Heart left ventricle (tissue), 16 donors: ENCODE measurements at regions not wholly inside any gene's neighbourhood (a gene's known extent, or its start where the extent isn't known, plus 50 kb on each side); places are given as distances from the start of the nearest gene placed in this dataset.

Experiments used
- ATAC-seq, 4 donors: fragments of 200-7000 bp; cut with Tn5 transposase; one replicate each; pipeline ENCODE4 v1.9.1; 2020 to 2022; ENCODE audit warnings: moderate library complexity in 4 of 4, mild to moderate bottlenecking in 3 of 4, moderate number of reproducible peaks in 1 of 4
- DNase-seq, 5 donors: peaks; one replicate each; pipeline ENCODE4 v3.0.0-alpha.2; 2020
- H3K27ac ChIP-seq, 12 donors: fragments of 200-600 bp; sonication (generic) in 4 of 12; one replicate each; pipeline versions ENCODE4 v1.5.0 to v1.8.0; 2016 to 2022; ENCODE audit warnings: mild to moderate bottlenecking in 2 of 12
- H3K27me3 ChIP-seq, 9 donors: fragments of 200-600 bp; sonication (generic) in 2 of 9; one replicate each; pipeline versions ENCODE4 v1.5.1 to v1.8.0; 2016 to 2022; ENCODE audit warnings: mild to moderate bottlenecking in 3 of 9
- H3K36me3 ChIP-seq, 9 donors: fragments of 200-600 bp; sonication (generic) in 2 of 9; one replicate each; pipeline versions ENCODE4 v1.5.0 to v1.8.0; 2018 to 2022; ENCODE audit warnings: mild to moderate bottlenecking in 2 of 9
- H3K4me1 ChIP-seq, 12 donors: fragments of 200-600 bp; sonication (generic) in 4 of 12; one replicate each; pipeline versions ENCODE4 v1.5.0 to v1.8.0; 2016 to 2022; ENCODE audit warnings: mild to moderate bottlenecking in 3 of 12
- H3K4me3 ChIP-seq, 12 donors: fragments of 200-600 bp; sonication (generic) in 4 of 12; one replicate each; pipeline versions ENCODE4 v1.5.0 to v1.8.0; 2017 to 2022; ENCODE audit warnings: mild to moderate bottlenecking in 9 of 12, moderate library complexity in 4 of 12
- H3K9me3 ChIP-seq, 12 donors: fragments of 200-600 bp; sonication (generic) in 4 of 12; one replicate each; pipeline versions ENCODE4 v1.5.0 to v1.8.0; 2016 to 2022; ENCODE audit warnings: mild to moderate bottlenecking in 1 of 12
- CTCF ChIP-seq, 12 donors: fragments of 200-600 bp; sonication (generic) in 4 of 12; IDR thresholded peaks; one replicate each; pipeline versions ENCODE4 v1.5.0 to v1.8.0; 2018 to 2022; ENCODE audit warnings: antibody characterized with exemption in 12 of 12, mild to moderate bottlenecking in 5 of 12
- POLR2A ChIP-seq, 2 donors: fragments of 450-650 bp; IDR thresholded peaks; one replicate each; pipeline ENCODE4 v1.6.1; 2017; ENCODE audit warnings: antibody characterized with exemption in 2 of 2, mild to moderate bottlenecking in 2 of 2, moderate library complexity in 2 of 2
- WGBS, 4 donors: extraction: QIAGEN DNeasy Blood & Tissue Kit in 2 of 4; methylation state at CpG; one replicate each; pipeline versions ENCODE4 v1.1.5 to v1.1.7; 2013 to 2018; 5-methylcytosine and 5-hydroxymethylcytosine counted together
- intact Hi-C, 10 donors: fragments of 100-400 bp; cut with DNase I; formaldehyde crosslinking; loops; one replicate each; pipeline versions ENCODE4 v1.11.1 to v1.14.2; 2022
- donor health status: ischemic (EF 13 %, LVEDD 7.1; RV severe dilation, severe dysfunction).
- donor health status: healthy with polysubstance abuse.
- donor health status: DM: no; HTN: yes; CAD: no.
- donor health status: DM: no; HTN: no; CAD: no.
- donor health status: ischemic (EF 25% LVEDD 6.9; RV normal size, moderate dysfunction).
- donor health status: ischemic (EF 25% LVEDD 5.7; RV mildly dilated, moderate dysfunction).
- donor health status: healthy.
- donor health status: DM: yes; HTN: yes; CAD: no.
- donor health status: ischemic (EF 35%, LVEDD 5.7; RV mildly dilated, moderate dysfunction).
- donor health status: nonischemic (EF 11% LVEDD 7.7; RV severe dilation, severe dysfunction).
- donor health status: DM: yes; HTN: yes; CAD: no.
- donor health status: PGD.
- donor health status: ischemic (EF 29% LVEDD 5.4; RV normal size, mild dysfunction).
- donor health status: nonischemic (EF 23%, LVEDD 6.1; RV moderate dilation, normal function).

- Histone ChIP-seq H3K9me3 (peaks cover 0 to 11% (median 0%) of the 10 kb centered on the region in 12 donors), H3K27ac (no peak overlapping the region), H3K27me3 (no peaks in the 10 kb centered on the region), H3K4me3 (no peak overlapping the region), H3K36me3 (no peaks in the 10 kb centered on the region), H3K4me1 (no peaks in the 10 kb centered on the region)
- intact Hi-C loops, result no loop called here
- TF ChIP-seq POLR2A (IDR thresholded peaks at IDR 0.05) (no peak), CTCF (IDR thresholded peaks at IDR 0.05) (no peak)
- DNase-seq (no peak), ATAC-seq (no peak)
These were observed 658.7 kb upstream of the CHRM3 start for GRCh38 chr1:238727670-238728069.

GRCh38 chr1:238722812-238723211, 663.6 kb upstream of the CHRM3 start:
- H3K27ac ChIP-seq, result no peak overlapping the region
- ATAC-seq, result no peak
- no peaks in the 10 kb centered on the region for H3K27me3 ChIP-seq
- 62 to 75% (median 71%) methylated on average over 4 of the region's 4 CpGs for WGBS, 4 donors
- peaks cover 0 to 11% (median 0%) of the 10 kb centered on the region in 12 donors for H3K9me3 ChIP-seq
- intact Hi-C loops, result no loop called here
- no peaks in the 10 kb centered on the region for H3K4me1 ChIP-seq
- no peak overlapping the region for H3K4me3 ChIP-seq
- no peak for TF ChIP-seq POLR2A (IDR thresholded peaks at IDR 0.05)
- TF ChIP-seq CTCF (IDR thresholded peaks at IDR 0.05), result no peak
- DNase-seq, result no peak
- no peaks in the 10 kb centered on the region for H3K36me3 ChIP-seq

- Histone ChIP-seq H3K27ac (no peak overlapping the region), H3K9me3 (peaks cover 0 to 16% (median 0%) of the 10 kb centered on the region in 12 donors), H3K4me1 (no peaks in the 10 kb centered on the region), H3K36me3 (no peaks in the 10 kb centered on the region), H3K27me3 (no peaks in the 10 kb centered on the region), H3K4me3 (no peak overlapping the region)
- ATAC-seq (no peak), DNase-seq (no peak)
- WGBS, 4 donors, result 71 to 78% (median 76%) methylated on average over 2 of the region's 2 CpGs
- TF ChIP-seq POLR2A (IDR thresholded peaks at IDR 0.05) (no peak), CTCF (IDR thresholded peaks at IDR 0.05) (no peak)
- intact Hi-C loops, result no loop called here
These were observed 675.7 kb upstream of the CHRM3 start for GRCh38 chr1:238710697-238711096.

- WGBS, 4 donors, result 89 to 96% (median 91%) methylated on average over 5 of the region's 5 CpGs
- Histone ChIP-seq H3K36me3 (no peaks in the 10 kb centered on the region), H3K27me3 (no peaks in the 10 kb centered on the region), H3K9me3 (peaks cover 0 to 4% (median 0%) of the 10 kb centered on the region in 12 donors), H3K27ac (no peak overlapping the region), H3K4me1 (no peaks in the 10 kb centered on the region), H3K4me3 (no peak overlapping the region)
- ATAC-seq (no peak), DNase-seq (no peak)
- intact Hi-C loops, result no loop called here
- TF ChIP-seq CTCF (IDR thresholded peaks at IDR 0.05) (no peak), POLR2A (IDR thresholded peaks at IDR 0.05) (no peak)
These were observed 685.3 kb upstream of the CHRM3 start for GRCh38 chr1:238701024-238701423.
